Renal cortical epithelial cell (primary cell): ENCODE measurements at regions not wholly inside any gene's neighbourhood (a gene's known extent, or its start where the extent isn't known, plus 50 kb on each side); places are given as distances from the start of the nearest gene placed in this dataset.

Experiments
- DNase-seq: peaks from one replicate; pipeline ENCODE4 v3.0.0-alpha.2; 2011; ENCODE audit warnings: low read depth

GRCh38 chr2:18723219-18723618, 133.8 kb upstream of the NT5C1B start:
- no peak for DNase-seq

DNA sequence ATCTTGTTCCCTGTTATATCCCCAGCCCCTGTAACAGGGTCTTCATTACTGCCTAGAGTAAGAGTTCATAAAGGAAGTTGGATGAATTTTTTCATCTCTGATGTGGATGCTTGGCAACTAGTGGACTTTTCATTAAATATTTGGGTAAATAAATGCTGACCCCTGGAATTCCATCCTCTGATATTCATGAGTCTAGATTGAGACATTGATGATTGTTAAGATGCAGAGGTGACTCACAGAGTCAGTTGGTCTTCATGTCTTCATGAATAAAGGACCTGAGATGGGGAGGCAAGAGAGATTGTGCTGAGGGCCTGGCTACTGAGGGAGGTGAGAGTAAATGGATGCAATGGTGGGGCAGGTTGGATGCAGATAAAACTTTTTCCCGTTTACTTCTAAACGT, 132.7 kb upstream of the NT5C1B start:
- DNase-seq = no peak

DNA sequence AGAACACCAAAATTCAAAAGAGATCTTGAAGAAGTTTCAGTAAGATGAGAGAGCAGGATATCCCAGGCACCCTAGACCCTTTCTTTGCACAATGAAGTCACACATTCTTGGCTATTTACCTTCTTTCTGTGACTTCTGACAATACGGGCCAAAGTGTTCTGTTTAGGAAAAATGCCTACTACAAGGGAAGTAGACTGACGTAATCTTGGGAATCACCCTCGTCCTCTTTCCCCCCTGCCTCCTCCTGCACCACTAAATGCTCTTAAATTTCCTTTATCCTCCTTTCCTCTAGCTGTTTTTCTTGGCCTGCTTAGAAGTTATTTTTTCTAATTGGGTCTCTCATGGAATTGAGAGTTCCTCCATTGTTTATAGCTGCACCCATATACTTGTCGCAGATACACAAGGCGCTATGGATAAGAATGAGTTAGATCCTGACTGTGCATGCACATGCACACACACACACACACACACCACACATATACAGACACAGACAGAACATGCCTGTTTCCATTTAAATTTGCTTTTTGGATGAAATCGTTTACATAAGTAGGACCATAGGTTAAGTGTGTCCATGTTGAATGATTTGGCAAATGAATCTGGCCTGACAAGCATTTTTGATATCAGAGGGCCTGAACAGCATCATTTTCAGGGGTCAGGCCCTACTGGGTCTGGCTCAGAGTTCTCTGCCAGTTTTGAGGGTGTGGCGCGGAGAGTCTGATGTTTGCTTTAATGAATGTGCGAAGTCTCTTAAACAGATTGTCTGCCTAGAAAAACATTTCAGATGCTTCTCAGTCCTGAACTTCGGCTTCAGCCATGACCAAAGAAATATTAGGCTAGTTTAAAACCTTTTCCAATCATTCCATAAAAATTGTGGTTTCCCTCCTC, 131.9 kb upstream of the NT5C1B start:
- no peak for DNase-seq

- DNase-seq = peak; percentile 88
These were observed 130.8 kb upstream of the NT5C1B start for GRCh38 chr2:18719978-18720775.

DNA sequence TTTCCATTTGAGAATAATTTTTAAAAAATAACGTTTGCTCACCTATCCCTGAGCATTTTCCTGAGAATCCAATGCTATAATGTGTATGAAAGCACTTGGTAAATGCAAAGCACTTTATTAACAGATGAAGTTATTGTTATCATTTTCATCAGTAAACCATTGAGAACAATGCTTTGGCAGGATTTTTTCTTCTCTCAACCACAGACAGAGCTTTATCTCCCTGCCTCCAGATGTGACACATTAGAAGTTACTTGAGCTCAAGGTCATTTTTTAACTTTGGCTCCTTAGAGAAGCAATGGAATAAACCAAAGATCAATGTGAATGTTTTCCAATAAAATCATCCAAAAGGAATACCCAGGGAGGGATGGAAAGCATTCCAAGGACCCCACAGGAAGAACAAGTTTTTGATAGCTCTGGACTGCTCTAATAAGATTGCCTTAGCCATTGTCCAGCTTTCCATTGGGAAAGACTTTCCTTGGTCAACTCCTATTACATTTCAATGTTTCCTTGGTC, 118.9 kb upstream of the NT5C1B start:
- DNase-seq = no peak

DNA sequence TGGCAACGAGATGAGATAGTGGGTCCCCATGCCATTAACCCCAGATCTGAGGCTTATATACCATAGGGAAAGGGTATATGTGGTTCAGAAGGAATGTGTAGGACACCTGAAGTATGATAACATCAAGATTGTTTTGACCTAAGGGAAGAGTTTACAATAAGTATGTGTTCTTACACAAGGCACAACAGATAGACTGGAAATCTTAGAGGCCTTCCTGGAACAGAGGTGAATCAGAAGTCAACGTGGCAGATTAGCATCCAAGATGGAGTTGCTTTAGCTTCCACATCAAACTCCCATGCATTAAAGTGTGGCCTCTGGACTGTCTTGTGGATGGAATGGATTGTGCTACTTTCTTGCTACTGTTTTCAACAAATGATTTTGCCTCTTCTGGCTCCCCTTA, 116.6 kb upstream of the NT5C1B start:
- DNase-seq = no peak

- DNase-seq = no peak
These were observed 114.9 kb upstream of the NT5C1B start for GRCh38 chr2:18704276-18704675.

DNA sequence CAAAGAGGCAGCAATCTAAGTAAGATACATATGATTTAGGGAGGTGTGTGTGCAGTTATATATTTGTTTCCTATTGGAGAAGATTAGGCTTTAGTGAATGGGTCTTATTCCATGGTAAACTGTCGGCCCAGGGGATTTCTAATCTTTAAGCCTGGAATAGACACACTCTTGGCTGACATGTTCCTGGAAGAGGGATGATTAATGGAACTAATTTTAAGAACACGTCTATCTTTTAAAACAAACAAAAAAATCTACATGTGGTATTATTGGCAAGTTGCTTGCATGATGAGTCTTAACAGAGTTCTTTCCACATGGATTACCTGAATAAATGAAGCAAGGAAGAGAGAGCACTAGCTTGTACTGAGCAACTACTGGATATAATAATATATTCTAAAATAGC, 114.2 kb upstream of the NT5C1B start:
- peak; percentile 9 for DNase-seq

- DNase-seq = peak; percentile 41
These were observed 112.6 kb upstream of the NT5C1B start for GRCh38 chr2:18701981-18702380.

DNA sequence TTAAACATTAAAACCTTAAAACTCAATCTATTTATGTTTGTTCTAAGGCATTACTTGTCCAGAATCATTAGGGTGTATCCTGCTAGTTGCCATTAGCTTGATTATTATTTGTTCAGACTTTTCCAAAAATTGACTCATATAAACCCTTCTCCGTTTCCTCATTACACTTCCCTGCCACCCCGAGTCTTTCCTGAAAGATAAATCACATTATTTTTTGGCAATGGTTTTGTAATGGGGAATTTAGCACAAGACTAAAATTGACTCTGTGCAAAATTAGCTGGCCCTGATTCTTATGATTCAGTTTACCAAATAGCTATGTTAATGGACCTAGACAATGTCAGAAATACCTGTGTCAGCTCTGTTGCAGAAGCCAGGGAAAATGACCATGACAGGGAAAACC, 112.2 kb upstream of the NT5C1B start:
- DNase-seq = no peak

GRCh38 chr2:18690342-18690741, 101.0 kb upstream of the NT5C1B start:
- DNase-seq = no peak

GRCh38 chr2:18684206-18685038, 95.1 kb upstream of the NT5C1B start:
- DNase-seq = no peak

- no peak for DNase-seq
These were observed 93.3 kb upstream of the NT5C1B start for GRCh38 chr2:18682681-18683080.

- no peak for DNase-seq
These were observed 87.9 kb upstream of the NT5C1B start for GRCh38 chr2:18677280-18677679.

- no peak for DNase-seq
These were observed 84.9 kb upstream of the NT5C1B start for GRCh38 chr2:18674309-18674708.

DNA sequence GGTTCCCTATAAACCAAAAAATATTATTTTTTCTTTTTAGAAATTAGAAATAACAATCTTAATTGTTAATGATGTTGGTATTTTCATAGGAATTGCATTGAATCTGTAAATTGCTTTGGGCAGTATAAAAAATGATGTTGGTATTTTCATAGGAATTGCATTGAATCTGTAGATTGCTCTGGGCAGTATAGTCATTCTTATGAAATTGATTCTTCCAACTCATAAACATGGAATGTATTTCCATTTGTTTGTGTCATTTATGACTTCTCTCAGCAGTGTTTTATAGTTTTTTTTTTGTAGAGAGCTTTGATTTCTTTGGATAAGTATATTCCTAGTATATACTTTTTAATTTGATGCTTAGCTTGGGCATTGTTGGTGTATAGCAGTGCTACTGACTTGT, 82.0 kb upstream of the NT5C1B start:
- no peak for DNase-seq

GRCh38 chr2:18668221-18668620, 78.9 kb upstream of the NT5C1B start:
- DNase-seq = no peak

DNA sequence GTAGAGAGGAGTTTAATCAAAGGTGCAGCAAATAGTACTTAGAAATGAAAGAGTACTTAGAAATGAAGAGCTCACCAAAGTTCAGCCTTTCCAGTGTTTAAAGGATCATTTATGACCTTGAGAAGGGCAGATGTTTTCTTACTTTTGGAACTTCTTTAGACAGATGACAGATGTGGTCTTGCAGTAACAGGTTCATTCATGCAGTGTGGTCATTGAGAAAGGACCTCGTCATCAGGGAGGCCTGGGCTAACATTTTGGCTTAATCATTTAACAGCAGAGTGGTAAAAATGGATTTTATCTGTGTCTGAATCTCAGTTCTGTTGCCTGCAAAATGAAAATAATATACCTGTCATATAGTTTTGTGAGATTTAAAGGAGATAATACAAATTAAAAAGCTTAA, 75.1 kb upstream of the NT5C1B start:
- peak; percentile 13 for DNase-seq

- DNase-seq = no peak
These were observed 74.5 kb upstream of the NT5C1B start for GRCh38 chr2:18663861-18664260.

- no peak for DNase-seq
These were observed 73.3 kb upstream of the NT5C1B start for GRCh38 chr2:18662689-18663088.

DNA sequence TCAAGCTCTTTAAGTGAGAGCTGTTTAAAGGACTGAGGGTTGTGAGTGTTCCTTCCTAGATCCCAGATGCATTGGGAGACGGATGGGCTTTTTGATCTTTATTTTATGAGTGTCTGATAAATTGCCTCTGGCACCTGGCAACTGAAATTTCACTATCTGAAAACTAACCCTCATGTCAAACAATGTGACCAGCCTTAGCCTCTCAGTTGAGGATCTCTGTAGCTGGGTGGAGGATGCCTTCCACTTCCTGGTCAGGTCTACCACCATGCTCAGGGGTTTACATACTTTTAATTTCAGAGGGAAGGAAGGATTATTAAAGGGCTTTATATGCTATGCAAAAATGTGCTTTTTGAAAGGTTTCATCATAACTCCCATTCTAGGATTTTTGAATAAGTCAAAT, 70.5 kb upstream of the NT5C1B start:
- DNase-seq = no peak

DNA sequence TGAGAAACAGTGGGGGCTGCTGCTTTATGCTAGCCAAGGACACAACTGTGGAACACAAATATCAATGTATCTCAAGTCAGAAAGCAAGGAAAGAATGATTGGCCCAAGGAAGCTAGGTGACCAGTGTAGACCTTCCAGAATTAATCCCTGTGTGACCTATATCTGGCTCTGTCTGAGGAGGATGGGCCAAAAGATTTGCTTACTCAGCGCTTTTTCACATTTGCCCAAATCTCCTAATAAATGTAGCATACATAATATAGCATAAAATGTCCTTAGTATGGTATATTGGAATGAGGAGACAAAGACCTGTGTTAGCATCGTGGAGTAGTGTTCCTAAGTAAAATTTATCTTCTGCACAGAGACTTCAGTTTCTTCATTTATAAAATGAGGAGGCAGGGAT, 66.7 kb upstream of the NT5C1B start:
- no peak for DNase-seq
